COLO829 (cell line): ENCODE measurements at regions not wholly inside any gene's neighbourhood (a gene's known extent, or its start where the extent isn't known, plus 50 kb on each side); places are given as distances from the start of the nearest gene placed in this dataset.
"Not testable (repeated sequence)": the region's sequence is repeated elsewhere in the genome, so short reads cannot be mapped to it uniquely, and the experiment has no call there.

Source experiments
- DNase-seq: peaks from one replicate; pipeline ENCODE4 v3.0.0; 2012; ENCODE audit warnings: low spot score

DNA sequence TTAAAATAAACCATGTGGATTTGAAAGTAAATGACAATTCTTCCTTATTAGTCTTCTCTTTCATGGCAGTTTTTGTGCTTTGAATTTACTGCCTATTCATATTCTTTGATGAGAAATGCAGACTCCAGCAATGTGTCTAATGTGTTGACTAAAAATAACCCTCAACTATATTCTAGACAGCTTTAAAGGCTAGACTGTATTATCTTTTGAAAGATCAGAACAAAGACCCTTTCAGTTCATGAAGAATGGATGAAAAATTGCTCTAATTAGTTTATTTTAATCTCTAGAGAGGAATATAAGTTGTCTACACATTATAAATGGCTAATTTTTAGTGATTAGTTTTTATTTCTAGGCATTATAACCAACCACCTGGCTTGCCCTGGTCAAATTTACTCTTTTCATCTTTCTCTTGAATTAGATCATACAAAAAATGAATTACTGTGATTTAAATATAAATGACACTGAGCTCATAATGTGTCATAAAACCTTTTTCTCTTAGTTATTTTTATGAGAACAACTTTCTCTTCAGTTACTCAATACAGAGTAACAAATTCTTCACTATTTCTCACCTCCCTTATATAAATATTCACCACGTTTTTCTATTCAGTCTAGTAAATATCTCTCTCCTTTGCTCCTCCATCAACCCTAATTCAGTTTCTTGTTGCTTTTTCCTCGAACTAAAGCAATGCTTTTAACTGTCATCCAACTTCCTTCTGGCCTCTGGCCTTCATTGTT, 428.5 kb upstream of the TMPRSS15 start:
- peak; percentile 16 for DNase-seq

DNA sequence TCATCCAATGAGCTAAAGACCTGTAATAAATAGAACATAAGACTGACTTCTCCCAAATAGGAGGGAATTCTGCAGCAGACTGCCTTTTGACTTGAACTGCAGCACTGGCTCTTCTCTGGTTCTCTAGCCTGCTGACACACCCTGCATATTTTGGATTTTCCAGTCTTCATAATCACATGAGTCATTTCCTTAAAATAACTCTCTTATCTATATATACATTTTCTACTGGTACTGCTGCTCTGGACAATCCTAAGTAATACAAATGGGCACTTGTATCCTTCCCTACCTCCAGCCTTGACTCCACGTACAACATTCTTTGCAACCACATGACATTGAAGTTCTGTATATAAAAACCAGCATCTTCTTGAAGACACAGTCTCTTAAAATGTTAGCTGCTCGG, 429.4 kb upstream of the TMPRSS15 start:
- DNase-seq: peak; percentile 60

DNA sequence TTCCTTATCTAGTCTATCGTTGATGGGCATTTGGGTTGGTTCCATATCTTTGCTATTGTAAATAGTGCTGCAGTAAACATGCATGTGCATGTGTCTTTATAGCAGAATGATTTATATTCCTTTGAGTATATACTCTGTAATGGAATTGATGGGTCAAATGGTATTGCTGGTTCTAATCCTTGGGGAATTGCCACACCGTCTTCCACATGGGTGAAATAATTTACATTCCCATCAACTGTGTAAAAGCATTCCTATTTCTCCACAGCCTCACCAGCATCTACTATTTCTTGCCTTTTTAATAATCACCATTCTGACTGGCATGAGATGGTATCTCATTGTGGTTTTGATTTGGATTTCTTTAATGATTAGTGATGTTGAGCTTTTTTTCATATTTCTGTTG, 430.5 kb upstream of the TMPRSS15 start:
- not testable (repeated sequence) for DNase-seq

DNA sequence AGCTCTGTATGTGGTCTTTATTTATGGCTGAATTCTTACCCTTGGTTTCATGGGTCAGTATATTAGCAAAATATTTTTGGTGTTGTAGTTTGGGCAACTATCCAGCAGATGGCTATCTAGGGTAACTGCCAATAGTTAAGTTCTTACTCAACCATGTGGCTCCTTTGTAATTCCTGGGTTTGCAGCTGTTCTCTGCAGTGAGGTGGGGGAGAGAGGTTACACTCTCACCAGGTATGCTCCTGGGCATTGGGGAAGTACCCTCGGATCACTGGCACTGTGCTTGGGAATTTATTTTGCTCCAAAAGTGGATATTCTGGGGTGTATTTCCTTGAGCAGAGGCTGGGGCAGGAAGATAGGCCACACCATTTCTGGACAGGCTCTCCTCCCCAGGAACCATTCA, 436.7 kb upstream of the TMPRSS15 start:
- DNase-seq: no peak

DNA sequence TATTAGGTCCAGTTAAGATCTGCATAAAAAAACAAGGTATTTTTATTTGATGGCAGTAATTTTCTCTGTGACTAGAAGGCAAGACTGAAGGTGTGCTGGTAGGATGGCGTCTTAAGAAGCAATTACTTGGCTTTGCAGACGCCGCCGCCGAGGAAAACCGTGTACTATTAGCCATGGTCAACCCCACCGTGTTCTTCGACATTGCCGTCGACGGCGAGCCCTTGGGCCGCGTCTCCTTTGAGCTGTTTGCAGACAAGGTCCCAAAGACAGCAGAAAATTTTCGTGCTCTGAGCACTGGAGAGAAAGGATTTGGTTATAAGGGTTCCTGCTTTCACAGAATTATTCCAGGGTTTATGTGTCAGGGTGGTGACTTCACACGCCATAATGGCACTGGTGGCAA, 454.0 kb upstream of the TMPRSS15 start:
- not testable (repeated sequence) for DNase-seq

DNA sequence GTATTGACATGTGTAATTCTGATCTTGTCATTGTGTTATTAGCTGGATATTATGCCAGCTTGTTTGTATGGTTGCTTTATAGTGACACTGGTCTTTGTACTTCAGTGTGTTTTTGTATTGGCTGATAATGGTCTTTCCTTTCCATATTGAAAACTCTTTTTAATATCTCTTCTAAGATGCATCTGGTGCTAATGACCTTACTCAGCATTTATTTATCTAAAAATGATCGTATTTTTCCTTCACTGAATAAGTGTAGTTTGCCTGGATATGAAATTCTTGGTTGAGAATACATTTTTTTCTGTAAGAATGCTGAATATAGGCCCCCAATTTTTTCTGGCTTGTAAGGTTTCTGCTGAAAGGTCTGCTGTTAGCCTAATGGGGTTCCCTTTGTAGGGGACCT, 465.5 kb upstream of the TMPRSS15 start:
- no peak for DNase-seq

- no peak for DNase-seq
Measured at GRCh38 chr21:18877917-18878316, 474.3 kb upstream of the TMPRSS15 start.

GRCh38 chr21:18887922-18888602, 484.5 kb upstream of the TMPRSS15 start:
- DNase-seq: no peak

DNA sequence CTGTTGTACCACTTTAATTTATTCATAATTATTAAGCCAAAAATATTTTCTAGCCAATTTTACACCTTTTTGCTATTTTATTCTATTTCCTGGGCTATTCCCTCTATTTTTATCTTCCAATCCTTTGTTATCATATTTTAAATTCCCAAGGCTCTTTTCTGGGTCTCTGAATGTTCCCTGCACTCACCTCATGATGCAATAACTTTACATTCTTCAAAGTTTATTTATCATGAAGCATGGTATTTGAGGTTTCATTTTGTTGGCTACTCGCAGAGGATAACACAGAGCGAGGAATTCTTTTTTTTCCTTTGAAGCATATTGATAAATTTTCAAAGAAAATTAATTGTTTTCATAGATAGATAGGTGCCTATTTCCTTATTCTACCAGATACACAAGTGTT, 489.8 kb upstream of the TMPRSS15 start:
- no peak for DNase-seq

GRCh38 chr21:18894387-18894786, 490.8 kb upstream of the TMPRSS15 start:
- DNase-seq: no peak

- DNase-seq: no peak
Measured at GRCh38 chr21:18899261-18899660, 495.7 kb upstream of the TMPRSS15 start.

DNA sequence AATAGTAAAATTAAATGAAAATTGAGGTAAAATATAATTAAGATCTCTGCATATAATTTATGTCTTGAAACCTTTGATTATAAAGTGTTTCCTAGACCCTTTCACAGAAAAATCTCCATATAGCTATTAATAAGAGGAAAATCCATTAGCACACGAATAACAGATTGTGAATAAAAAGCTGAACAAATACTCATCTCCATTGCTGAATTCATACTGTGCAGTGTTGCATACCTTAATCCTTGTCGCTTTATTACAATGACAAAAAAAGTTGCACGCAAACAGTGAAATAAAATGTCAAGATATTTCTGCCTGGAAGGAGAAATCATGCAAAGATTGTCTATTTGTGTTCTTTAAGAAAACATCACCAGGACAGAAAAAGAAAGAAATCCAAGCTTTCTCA, 499.1 kb upstream of the TMPRSS15 start:
- no peak for DNase-seq

DNA sequence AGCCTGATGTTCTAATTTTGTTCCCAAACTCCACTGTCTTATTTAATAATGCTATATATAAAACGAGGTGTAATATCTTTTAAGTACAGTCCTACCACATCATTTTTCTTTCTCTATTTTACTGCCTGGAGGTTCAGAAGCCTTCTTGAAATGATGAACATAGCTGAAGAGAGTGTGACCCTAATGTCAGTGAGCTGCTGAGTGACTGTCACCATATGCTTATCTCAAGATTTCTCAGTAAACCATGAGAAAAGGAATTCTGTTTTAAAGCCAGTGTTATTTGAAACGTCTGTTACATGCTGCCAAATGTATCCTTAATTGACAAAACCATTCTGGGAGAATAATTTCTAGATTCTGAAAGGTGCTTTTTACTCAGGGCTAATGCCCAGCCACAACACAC, 503.5 kb upstream of the TMPRSS15 start:
- no peak for DNase-seq

- no peak for DNase-seq
Measured at GRCh38 chr21:18908641-18909040, 505.1 kb upstream of the TMPRSS15 start.

GRCh38 chr21:18913914-18914313, 510.3 kb upstream of the TMPRSS15 start:
- DNase-seq: no peak

GRCh38 chr21:18914570-18914969, 511.0 kb upstream of the TMPRSS15 start:
- no peak for DNase-seq

GRCh38 chr21:18917622-18918021, 514.0 kb upstream of the TMPRSS15 start:
- no peak for DNase-seq

GRCh38 chr21:18931237-18931636, 527.7 kb upstream of the TMPRSS15 start:
- DNase-seq: no peak

GRCh38 chr21:18937337-18937736, 533.8 kb upstream of the TMPRSS15 start:
- DNase-seq: no peak

DNA sequence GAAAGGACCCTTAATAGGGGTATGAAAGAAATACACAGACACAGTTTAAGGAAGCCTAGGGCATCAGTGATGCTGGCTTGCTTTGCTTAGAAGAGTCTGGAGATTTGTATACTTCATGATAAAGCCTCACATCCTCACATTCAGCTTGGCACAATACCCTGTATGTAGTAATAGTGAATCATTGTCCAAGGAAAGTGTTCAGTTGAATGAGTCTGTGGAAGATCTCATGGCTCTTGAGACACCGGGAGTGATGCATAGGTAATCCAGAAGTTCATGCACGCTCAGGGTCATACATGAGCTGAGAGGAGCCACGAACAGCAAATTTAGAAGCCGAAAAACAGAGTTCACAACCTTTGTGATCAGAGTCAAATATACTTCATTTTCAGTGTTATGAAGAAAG, 537.2 kb upstream of the TMPRSS15 start:
- DNase-seq: no peak

DNA sequence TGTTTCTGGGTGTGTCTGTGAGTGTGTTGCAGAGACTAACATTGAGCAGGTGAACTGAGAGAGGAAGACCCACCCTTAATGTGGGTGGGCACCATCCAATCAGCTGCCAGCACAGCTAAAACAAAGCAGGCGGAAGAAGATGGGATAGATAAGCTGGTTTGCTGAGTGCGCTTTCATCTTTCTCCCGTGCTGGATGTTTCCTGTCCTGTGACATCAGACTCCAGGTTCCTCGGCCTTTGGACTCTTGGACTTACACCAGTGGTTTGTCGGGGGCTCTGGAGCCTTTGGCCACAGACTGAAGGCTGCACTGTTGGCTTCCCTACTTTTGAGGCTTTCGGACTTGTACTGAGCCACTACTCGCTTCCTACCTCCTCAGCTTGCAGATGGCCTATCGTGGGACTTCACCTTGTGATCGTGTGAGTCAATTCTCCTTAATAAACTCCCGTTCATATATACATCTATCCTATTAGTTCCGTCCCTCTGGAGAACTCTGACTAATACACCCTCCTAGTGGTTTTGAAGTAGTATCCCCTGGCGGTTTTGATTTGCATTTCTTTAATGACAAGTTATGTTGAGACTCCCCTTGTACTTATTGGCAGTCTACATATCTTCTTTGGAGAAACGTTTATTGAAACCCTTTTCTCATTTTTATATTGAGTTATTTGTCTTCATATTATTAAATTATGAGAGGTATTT, 546.6 kb upstream of the TMPRSS15 start:
- no peak for DNase-seq

GRCh38 chr21:18951271-18952038, 547.9 kb upstream of the TMPRSS15 start:
- DNase-seq: peak; percentile 2
